BJ (cell line): ENCODE measurements at regions not wholly inside any gene's neighbourhood (a gene's known extent, or its start where the extent isn't known, plus 50 kb on each side); places are given as distances from the start of the nearest gene placed in this dataset.
"Not testable (repeated sequence)": the region's sequence is repeated elsewhere in the genome, so short reads cannot be mapped to it uniquely, and the experiment has no call there.

Source experiments
- CTCF ChIA-PET: fragments of 350-600 bp; formaldehyde crosslinking; extraction: SDS; loops from one replicate; lab custom pipeline; 2021; ENCODE audit warnings: antibody characterized with exemption, inconsistent platforms; lab: Yijun Ruan, JAX
- POLR2A ChIA-PET: fragments of 300-600 bp; sonication (Branson Sonifier 250); formaldehyde crosslinking; extraction: SDS; loops from one replicate; lab custom pipeline; 2021; ENCODE audit warnings: antibody characterized with exemption; lab: Charles Lee
- DNase-seq: peaks from one replicate; pipeline ENCODE4 v3.0.0-alpha.2; 2011; ENCODE audit warnings: low read depth
- H3K27me3 ChIP-seq: 2 replicates; pipeline ENCODE4 v1.6.0; 2011; ENCODE audit warnings: low read length; ENCODE audit not compliant: control insufficient read depth, insufficient read depth
- H3K36me3 ChIP-seq: 2 replicates; pipeline ENCODE4 v1.5.1; 2011; ENCODE audit warnings: low read length; ENCODE audit not compliant: control insufficient read depth, insufficient read depth
- H3K4me3 ChIP-seq: 2 replicates; pipeline ENCODE4 v1.5.1; 2011; ENCODE audit warnings: low read depth, mild to moderate bottlenecking, control low read depth, low read length
- CTCF ChIP-seq: IDR thresholded peaks from 2 replicates; pipeline ENCODE4 v1.5.1; 2011; ENCODE audit warnings: low read depth, mild to moderate bottlenecking, control low read depth, inconsistent platforms, low read length, moderate library complexity; ENCODE audit not compliant: insufficient read depth

DNA sequence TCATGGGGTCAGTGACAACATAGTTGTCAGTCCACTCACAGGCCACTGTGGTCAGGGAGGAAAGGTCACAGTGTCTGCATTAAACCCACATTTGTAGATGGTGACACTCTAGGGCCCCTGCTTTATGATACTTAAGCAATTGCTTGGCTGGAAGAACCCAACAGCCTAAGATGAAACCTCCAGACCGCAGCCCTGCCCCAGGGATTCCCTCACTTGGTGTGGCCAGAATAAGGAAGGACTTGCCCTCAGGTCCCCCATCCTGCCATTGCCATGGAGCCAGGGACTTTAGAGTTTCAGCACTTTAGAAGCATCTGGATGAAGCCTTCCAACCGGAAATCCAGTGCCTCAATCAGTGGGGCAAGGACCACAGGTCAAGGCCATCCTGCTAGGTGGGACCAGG, 63.9 kb upstream of the LAPTM4A start:
- CTCF ChIA-PET: no interaction called here
- no peak for TF ChIP-seq CTCF
- Histone ChIP-seq H3K4me3 (no peak overlapping the region), H3K36me3 (no peaks in the 10 kb centered on the region), H3K27me3 (no peaks in the 10 kb centered on the region)
- POLR2A ChIA-PET: no interaction called here
- no peak for DNase-seq

- Histone ChIP-seq H3K27me3 (no peaks in the 10 kb centered on the region), H3K36me3 (no peaks in the 10 kb centered on the region), H3K4me3 (no peak overlapping the region)
- TF ChIP-seq CTCF: no peak
- CTCF ChIA-PET: no interaction called here
- DNase-seq: no peak
- POLR2A ChIA-PET: no interaction called here
Measured at GRCh38 chr2:20113986-20114938, 62.8 kb upstream of the LAPTM4A start.

- no peak overlapping the region for H3K4me3 ChIP-seq
- ChIA-PET POLR2A (no interaction called here), CTCF (interaction anchor here (3.1 kb wide), 1 partner anchor 113 kb away, joined by 9 read pairs; the partner anchor contains the start of gene SDC1)
- H3K36me3 ChIP-seq: no peaks in the 10 kb centered on the region
- no peaks in the 10 kb centered on the region for H3K27me3 ChIP-seq
- DNase-seq: no peak
- no peak for TF ChIP-seq CTCF
Measured at GRCh38 chr2:20113004-20113796, 61.8 kb upstream of the LAPTM4A start.

- DNase-seq, H3K36me3 ChIP-seq, POLR2A ChIA-PET, H3K27me3 ChIP-seq, H3K4me3 ChIP-seq: not testable (repeated sequence)
- CTCF ChIA-PET: interaction anchor here (3.1 kb wide), 1 partner anchor 113 kb away, joined by 9 read pairs; the partner anchor contains the start of gene SDC1
Measured at GRCh38 chr2:20112361-20112760, 60.9 kb upstream of the LAPTM4A start.

- ChIA-PET POLR2A (no interaction called here), CTCF (interaction anchor here (0.7 to 3.1 kb wide), 3 partner anchors 16 to 180 kb away, joined by 3 to 9 read pairs (median 3); partner anchors contain the start of gene SDC1)
- DNase-seq: no peak
- TF ChIP-seq CTCF: no peak
- Histone ChIP-seq H3K4me3 (no peak overlapping the region), H3K27me3 (no peaks in the 10 kb centered on the region), H3K36me3 (no peaks in the 10 kb centered on the region)
Measured at GRCh38 chr2:20111311-20112131, 60.1 kb upstream of the LAPTM4A start.
